Psoas muscle (tissue), 7 donors: ENCODE measurements at regions not wholly inside any gene's neighbourhood (a gene's known extent, or its start where the extent isn't known, plus 50 kb on each side); places are given as distances from the start of the nearest gene placed in this dataset.
A peak's percentile ranks its signal among the peaks of the same experiment; 100 is the strongest.

Experiments used
- ATAC-seq, 4 donors: fragments of 200-7000 bp; cut with Tn5 transposase; one replicate each; pipeline ENCODE4 v1.9.1; 2020; ENCODE audit warnings: moderate library complexity in 3 of 4, mild to moderate bottlenecking in 2 of 4
- DNase-seq, 2 donors: peaks; one replicate each; pipeline ENCODE4 v3.0.0-alpha.2; 2020
- H3K27ac ChIP-seq: fragments of 200-600 bp; one replicate; pipeline ENCODE4 v1.8.0; 2022
- H3K27me3 ChIP-seq, 3 donors: fragments of 200-600 bp in 1 of 3; one replicate each; pipeline versions ENCODE4 v1.6.1 to v1.8.0; 2013 to 2022; ENCODE audit warnings: low read length in 2 of 3, mild to moderate bottlenecking in 2 of 3, moderate library complexity in 1 of 3; ENCODE audit not compliant: insufficient read depth in 3 of 3
- H3K36me3 ChIP-seq, 2 donors: fragments of 200-600 bp in 1 of 2; one replicate each; pipeline versions ENCODE4 v1.6.1 to v1.8.0; 2013 to 2022; ENCODE audit warnings: low read depth in 1 of 2, mild to moderate bottlenecking in 1 of 2, moderate library complexity in 1 of 2; ENCODE audit not compliant: insufficient read depth in 1 of 2
- H3K4me1 ChIP-seq: fragments of 200-600 bp; one replicate; pipeline ENCODE4 v1.8.0; 2022
- H3K4me3 ChIP-seq: fragments of 200-600 bp; one replicate; pipeline ENCODE4 v1.8.0; 2022; ENCODE audit warnings: mild to moderate bottlenecking
- H3K9me3 ChIP-seq: fragments of 200-600 bp; one replicate; pipeline ENCODE4 v1.8.0; 2022
- WGBS, 3 donors: extraction: QIAGEN DNeasy Blood & Tissue Kit; methylation state at CpG; one replicate each; pipeline versions ENCODE4 v1.1.6 to v1.1.7; 2013; 5-methylcytosine and 5-hydroxymethylcytosine counted together
- intact Hi-C, 2 donors: fragments of 100-400 bp; cut with DNase I; formaldehyde crosslinking; loops; one replicate each; pipeline versions ENCODE4 v1.11.0 to v1.14.2; 2022
- TF ChIP-seq, protein P1 (sequence below): fragments of 200-600 bp; IDR thresholded peaks from one replicate; pipeline ENCODE4 v1.8.0; 2022; ENCODE audit warnings: antibody characterized with exemption
- donor health status: healthy with polysubstance abuse.
- donor health status: DM: no; HTN: no; CAD: no; lungs with moderate emphysema.
- donor health status: Bipolar disorder and iron deficiency.
- donor health status: healthy.
- donor health status: DM: yes; HTN: yes; CAD: no.
- donor health status: DM: no; HTN: no; CAD: no.
- donor health status: DM: yes; HTN: yes; CAD: no.

DNA sequence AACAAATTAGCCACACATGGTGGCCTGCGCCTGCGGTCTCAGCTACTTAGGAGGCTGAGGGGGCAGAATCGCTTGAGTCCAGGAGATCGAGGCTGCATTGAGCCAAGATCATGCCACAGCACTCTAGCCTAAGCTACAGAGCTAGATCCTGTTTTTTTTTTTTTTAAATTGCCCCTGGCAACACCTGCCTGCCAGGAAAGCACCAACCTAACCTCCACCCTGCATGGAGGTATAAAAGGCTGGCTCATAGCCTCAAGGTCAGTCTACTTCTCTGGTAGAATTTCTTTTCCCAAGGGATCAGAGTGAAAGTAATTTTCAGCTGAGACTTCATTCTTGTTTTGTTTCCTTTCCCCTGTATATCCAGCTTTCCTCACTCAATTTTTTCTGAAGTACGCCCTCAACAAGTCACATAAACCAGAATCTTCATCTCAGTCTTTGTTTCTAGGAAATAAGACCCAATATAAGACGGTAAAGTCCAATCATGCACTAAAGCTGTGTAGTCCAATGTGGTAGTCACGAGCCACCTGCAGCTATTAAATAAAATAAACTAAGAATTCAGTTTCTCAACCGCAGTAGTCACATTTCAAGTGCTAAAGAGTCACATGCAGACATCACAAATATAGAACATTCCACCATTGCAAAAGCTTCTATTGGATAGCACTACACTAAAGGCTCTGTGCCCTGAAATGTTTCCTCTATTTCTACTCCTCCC lies 113.3 kb downstream of the HPGD start:
- Histone ChIP-seq H3K9me3 (no peaks in the 10 kb centered on the region), H3K27me3 (peaks cover 0 to 2% (median 0%) of the 10 kb centered on the region in 3 donors), H3K4me1 (no peaks in the 10 kb centered on the region), H3K4me3 (no peak overlapping the region), H3K36me3 (no peaks in the 10 kb centered on the region), H3K27ac (no peak overlapping the region)
- DNase-seq (no peak), ATAC-seq (no peak)
- TF ChIP-seq, protein P1, sequence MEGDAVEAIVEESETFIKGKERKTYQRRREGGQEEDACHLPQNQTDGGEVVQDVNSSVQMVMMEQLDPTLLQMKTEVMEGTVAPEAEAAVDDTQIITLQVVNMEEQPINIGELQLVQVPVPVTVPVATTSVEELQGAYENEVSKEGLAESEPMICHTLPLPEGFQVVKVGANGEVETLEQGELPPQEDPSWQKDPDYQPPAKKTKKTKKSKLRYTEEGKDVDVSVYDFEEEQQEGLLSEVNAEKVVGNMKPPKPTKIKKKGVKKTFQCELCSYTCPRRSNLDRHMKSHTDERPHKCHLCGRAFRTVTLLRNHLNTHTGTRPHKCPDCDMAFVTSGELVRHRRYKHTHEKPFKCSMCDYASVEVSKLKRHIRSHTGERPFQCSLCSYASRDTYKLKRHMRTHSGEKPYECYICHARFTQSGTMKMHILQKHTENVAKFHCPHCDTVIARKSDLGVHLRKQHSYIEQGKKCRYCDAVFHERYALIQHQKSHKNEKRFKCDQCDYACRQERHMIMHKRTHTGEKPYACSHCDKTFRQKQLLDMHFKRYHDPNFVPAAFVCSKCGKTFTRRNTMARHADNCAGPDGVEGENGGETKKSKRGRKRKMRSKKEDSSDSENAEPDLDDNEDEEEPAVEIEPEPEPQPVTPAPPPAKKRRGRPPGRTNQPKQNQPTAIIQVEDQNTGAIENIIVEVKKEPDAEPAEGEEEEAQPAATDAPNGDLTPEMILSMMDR: no peak
- intact Hi-C loops: no loop called here
- WGBS, 3 donors: 85 to 89% (median 86%) methylated on average over 8 of the region's 8 CpGs

DNA sequence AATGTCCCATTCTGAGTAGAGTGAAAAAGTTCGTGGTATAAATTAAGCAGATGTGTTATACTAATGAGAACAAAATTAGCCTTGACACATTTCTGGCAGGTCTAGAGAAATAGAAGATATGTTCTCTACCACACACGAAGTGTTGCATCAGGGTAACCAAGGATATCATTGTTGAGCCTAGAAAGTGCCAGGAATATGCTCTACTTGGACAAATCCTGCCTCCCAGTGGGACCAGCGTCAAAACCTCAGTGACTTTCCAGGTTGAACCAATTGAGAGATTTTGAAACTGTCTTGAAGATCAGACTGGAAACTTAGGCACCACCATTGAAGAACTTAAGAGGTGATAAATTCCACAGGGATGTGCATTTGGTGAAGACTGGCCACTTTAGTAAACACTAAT lies 115.9 kb downstream of the HPGD start:
- Histone ChIP-seq H3K4me3 (no peak overlapping the region), H3K36me3 (no peaks in the 10 kb centered on the region), H3K27me3 (peaks cover 0 to 2% (median 0%) of the 10 kb centered on the region in 3 donors), H3K27ac (no peak overlapping the region), H3K4me1 (no peaks in the 10 kb centered on the region), H3K9me3 (no peaks in the 10 kb centered on the region)
- ATAC-seq (peak in 1 of 4 donors; percentile 38), DNase-seq (no peak)
- intact Hi-C loops: no loop called here
- TF ChIP-seq, protein P1: no peak
- 33 to 37% (median 34%) methylated on average over 3 of the region's 3 CpGs for WGBS, 3 donors

DNA sequence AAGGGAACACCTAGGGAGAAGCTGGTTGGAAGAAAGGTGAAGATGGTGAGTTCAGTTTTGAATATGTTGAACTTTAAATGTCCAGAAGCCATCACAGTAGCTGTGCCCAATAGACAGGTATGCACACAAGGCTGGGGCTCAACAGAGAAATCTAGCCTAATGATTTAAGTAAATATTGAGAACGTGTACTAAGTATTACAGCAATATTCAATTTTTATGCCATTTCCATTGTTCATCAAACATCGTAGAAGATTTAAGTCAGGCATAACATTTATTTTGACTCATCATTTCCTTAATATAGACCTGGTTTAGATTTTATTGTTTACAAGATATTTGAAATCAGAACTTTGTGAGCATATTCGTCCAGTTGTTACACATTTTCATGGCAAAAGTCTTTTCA lies 116.4 kb downstream of the HPGD start:
- Histone ChIP-seq H3K27me3 (peaks cover 0 to 2% (median 0%) of the 10 kb centered on the region in 3 donors), H3K36me3 (no peaks in the 10 kb centered on the region), H3K27ac (no peak overlapping the region), H3K9me3 (no peaks in the 10 kb centered on the region), H3K4me3 (no peak overlapping the region), H3K4me1 (no peaks in the 10 kb centered on the region)
- 72 to 79% (median 77%) methylated on average over 3 of the region's 3 CpGs for WGBS, 3 donors
- DNase-seq: no peak
- ATAC-seq: no peak
- TF ChIP-seq, protein P1: no peak
- intact Hi-C loops: no loop called here

DNA sequence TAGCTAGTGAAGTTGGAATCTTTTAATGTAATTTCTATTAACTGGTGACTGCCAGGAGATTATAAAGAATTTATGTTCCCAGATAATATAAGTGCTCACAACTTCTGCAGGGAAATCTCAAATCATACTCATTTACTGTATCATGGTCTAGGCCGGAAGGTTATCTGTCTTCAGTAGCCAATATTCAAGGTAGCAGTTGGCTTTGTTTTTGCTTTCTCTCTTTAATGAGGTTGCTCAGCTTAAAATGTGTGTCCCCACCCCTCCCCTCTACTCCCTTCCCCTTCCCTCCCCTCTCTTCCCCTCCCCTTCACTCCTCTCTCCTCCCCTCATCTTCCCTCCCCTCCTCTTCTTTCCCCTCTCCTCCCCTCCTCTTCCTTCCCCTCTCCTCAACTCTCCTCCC lies 117.6 kb downstream of the HPGD start:
- DNase-seq (no peak), ATAC-seq (no peak)
- 91 to 93% (median 92%) methylated on average over 1 of the region's 1 CpG for WGBS, 3 donors

More for the DNA sequence above, 117.6 kb downstream of the HPGD start:
- Histone ChIP-seq H3K4me3 (no peak overlapping the region), H3K9me3 (no peaks in the 10 kb centered on the region), H3K27ac (no peak overlapping the region), H3K27me3 (peaks cover 0 to 2% (median 0%) of the 10 kb centered on the region in 3 donors), H3K36me3 (no peaks in the 10 kb centered on the region), H3K4me1 (no peaks in the 10 kb centered on the region)
- TF ChIP-seq, protein P1: no peak
- intact Hi-C loops: no loop called here
